GM18870 (cell line): ENCODE measurements at regions not wholly inside any gene's neighbourhood (a gene's known extent, or its start where the extent isn't known, plus 50 kb on each side); places are given as distances from the start of the nearest gene placed in this dataset.

Experiments
- ATAC-seq: cut with Tn5 transposase; IDR thresholded peaks from one replicate; pipeline ENCODE4 v1.9.1; 2021; ENCODE audit warnings: moderate library complexity; ENCODE audit not compliant: unreplicated experiment

GRCh38 chr2:45337481-45337880, 273.6 kb downstream of the SRBD1 start:
- ATAC-seq: no peak

DNA sequence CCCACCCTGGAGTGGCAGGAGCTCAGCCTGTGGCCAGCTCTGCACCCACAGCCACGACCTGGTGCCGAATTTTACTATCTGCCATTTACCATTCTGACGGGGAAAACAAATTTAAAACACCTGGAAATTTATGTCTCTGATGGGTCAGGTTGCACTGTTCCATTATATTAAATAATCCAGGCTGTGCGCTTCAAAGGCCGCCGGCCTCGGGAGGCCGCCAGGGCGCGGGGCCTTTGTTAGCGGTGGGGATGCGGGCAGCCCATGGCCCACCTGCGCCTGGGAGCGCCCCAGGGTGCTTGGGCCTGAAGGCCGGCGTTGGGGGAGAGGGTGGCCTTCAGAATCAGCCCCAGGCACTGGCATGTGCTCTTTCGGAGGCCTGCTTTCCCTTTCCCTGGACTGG, 276.9 kb downstream of the SRBD1 start:
- ATAC-seq: no peak

DNA sequence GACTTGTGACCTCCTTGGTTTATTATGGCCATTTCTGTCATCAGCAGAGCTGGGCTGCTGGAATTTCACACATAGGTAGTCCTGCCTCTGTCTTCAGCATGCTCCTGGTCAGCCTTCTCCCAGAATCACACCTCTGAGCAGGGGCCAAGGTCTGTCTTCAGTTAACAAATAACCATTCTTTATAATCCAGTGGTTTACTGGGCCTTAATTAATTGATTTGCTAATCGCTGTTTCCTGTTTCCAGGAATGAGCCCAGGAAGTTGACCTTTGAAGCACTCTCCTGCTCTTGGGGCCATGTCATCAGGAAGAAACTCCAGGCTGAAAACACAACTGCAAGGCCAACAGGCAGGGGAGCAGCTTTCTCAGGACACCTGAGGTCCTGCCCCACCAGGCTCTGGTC, 278.5 kb downstream of the SRBD1 start:
- no peak for ATAC-seq

GRCh38 chr2:45332094-45332493, 279.0 kb downstream of the SRBD1 start:
- no peak for ATAC-seq

DNA sequence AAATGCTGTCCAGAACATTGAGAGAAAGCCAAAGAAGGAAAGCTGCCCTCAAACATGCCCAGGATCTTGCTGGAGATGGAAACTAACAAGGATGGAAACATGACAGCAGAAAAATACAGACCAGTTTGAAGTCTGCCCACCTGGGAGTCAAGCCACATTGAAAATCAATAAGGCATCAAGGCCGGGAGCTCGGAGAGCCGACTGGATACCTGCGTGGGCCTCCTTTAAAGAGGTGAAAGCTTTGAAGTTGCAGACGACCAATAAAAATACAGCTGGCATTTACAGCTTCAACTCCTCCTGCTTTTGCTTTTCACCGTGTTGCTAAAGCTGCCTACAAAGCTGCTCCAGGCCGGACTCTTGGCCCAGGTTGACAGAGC, 279.7 kb downstream of the SRBD1 start:
- no peak for ATAC-seq

DNA sequence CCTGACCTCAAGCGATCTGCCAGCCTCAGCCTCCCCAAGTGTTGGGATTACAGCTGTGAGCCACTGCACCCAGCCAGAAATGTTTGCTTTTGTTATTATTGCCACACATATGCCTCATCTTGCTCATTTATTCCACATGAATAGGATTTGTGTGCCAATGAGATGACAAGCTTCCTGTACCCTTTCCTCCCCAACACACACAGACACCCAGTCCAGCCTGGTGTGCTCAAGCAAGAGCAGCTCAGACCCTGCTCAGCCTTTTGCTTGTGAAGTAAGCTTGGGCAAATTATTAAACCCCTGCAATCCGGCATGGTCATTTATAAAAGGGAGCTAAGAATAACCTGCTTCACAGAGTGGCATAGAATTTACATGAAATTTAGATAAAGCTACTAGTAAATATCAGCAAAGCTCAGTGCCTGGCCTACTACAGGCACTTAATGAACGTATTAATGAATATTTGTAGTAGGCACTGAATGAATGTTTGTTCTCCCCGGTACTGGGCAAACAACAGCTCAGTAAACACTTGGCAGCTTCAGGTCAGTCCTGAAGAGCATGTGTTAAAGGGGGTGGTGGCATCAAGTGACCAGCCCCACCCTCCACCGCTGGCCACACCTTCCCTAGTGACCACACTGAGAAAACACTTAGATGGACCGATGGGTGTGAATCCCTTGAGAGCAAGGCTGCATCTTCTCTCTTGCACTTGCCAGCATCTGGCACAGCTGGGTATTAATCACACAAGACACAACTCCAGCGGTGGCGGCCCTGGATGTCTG, 280.2 kb downstream of the SRBD1 start:
- ATAC-seq: no peak

DNA sequence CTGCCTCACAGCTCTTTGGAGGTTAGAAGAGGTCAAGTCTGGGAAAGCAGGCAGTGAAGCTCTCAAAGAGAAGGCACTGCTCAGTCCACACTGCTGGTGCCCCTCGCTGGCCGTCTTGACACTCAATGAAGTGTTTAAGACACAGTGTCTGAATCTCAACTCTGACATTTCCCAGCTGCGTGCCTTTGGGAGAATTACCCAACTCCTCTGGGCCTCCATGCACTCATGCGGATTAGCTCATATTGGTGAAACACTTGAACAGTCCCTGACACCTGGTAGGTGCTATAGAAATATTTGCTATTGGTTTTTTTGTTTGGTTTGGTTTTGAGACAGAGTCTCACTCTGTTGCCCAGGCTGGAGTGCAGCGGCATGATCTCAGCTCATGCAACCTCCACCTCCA, 281.0 kb downstream of the SRBD1 start:
- ATAC-seq: no peak

- no peak for ATAC-seq
Measured at GRCh38 chr2:45329045-45329677, 281.9 kb downstream of the SRBD1 start.

DNA sequence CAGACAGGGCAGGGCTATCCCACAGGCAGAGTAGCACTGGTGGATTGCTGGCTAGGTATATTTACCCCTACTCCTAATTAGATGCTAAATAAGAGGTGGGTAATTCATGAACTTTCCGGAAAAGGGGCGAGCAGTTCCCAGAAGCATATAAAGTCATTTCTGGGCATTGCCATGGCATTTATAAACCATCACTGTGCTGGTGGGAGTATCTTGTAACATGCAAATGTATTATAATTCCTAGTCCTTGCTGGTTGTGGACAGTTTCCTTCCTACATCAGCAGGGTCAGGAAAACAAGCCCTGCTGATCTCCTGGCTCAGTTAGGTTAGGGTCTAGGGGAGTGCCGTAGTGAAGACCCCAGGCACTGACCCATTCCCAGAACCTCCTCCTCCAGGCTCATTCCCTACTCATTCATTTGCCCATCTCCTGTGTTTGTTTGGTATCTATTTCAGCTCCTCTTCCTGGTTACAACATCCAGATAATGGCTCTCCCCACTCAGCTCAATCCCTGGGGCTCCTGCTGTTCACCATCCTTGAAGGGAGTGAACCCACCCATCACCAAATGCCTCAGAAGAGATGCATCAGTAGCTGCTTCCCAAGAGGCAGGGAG, 282.7 kb downstream of the SRBD1 start:
- ATAC-seq: no peak

- ATAC-seq: no peak
Measured at GRCh38 chr2:45323344-45323743, 287.7 kb downstream of the SRBD1 start.

DNA sequence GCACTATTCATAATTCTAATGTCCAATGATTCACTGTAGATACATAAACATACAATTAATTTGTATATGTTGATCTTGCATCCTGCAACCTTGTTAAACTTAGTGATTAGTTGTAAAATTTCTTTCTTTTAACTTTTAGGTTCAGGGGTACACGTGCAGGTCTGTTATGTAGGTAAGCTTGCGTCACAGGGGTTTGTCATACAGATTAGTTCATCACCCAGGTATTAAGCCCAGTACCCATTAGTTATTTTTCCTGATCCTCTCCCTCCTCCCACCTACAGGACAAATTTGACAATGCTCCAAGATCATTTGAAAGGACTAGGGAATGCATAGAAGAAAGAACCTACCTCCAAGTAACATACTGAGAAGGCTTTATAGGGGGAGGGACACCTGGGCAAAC, 290.1 kb downstream of the SRBD1 start:
- no peak for ATAC-seq

DNA sequence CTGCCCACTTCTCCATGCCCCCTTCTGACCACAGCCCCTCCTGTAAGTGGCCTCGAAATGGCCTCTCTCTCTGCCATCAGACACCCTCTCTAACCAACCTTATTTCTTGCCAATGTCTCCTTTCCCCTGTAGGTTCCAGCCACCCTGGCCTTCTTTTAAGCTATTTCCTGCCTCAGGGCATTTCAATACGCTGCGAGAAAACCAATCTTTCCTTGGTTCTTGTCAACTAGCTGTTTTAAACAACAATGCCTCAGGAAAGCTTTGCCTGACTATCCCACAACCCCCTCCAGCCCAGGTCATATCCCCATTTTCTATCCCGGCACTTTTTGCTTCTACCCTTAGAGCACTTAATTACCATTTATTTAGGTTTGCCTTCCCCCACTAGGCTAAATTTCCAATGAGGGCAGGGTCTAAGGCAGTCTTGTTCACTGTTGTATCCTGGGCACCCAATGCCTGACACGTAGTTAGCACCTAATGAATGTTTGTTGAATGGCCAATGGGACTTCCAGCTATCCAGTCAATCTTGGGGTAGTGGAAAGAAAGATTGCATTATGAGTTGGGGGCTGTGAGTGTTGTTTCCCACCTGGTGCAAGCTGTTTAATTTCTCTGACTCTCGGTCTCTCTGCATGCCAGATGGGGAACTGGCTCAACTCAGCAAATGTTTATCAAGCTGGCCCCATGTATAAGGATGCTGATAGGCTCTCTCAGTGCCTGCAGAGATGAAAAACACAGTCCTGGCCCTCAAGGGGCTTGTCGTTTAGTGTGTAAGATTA, 291.2 kb downstream of the SRBD1 start:
- ATAC-seq: no peak

GRCh38 chr2:45318686-45319085, 292.4 kb downstream of the SRBD1 start:
- no peak for ATAC-seq

DNA sequence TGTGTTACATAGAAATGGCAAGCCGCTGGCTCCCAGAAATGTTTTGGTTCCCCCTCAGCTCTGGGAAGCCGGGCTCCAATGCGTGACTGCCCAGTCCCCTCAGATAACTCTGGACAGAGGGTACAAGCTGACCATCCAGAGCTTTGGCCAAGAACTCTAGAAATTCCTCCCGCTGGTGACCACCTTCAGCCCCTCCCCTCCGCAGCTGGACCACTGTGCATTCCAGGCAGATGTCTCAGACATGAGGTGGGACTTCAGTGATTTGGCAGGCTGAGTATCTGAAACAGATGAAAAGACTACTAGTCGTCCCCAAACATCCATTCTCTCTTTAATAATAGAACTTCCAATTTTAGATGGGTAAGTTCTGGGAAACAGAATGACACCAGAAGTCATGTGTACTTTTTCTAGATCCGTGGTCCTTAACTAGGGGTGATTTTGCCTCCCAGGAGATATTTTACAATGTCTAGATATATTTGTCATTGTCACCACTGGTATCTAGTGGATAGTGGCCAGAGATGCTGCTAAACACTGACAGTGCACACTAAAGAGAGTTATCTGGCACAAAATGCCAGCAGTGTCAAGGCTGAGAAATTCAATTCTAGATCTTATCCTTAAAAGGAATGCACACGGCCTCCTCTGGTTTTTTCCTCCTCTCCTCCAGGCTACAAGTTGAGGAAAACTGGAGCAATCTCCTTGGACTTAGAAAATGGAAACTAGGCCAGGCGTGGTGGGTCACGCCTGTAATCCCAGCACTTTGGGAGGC, 294.3 kb downstream of the SRBD1 start:
- ATAC-seq: no peak

DNA sequence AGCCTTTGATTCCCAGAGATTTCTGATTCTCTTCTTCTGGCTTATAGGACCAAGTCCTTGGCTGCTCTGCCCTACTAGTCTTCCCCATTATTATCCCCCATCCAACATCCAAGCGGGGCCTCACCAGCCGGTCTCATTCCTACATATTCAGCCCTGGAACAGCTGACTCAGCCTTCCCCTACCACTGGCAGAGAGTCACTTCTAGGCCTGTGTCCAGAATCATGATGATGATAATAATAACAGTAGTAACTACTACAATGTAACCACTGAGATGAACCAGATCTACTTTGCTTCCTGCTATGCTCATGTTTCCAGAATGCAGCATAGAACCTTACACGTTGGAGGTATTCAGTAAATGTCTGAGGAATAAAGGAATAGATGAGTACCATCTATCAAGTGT, 295.2 kb downstream of the SRBD1 start:
- no peak for ATAC-seq

- no peak for ATAC-seq
Measured at GRCh38 chr2:45312275-45312674, 298.8 kb downstream of the SRBD1 start.

DNA sequence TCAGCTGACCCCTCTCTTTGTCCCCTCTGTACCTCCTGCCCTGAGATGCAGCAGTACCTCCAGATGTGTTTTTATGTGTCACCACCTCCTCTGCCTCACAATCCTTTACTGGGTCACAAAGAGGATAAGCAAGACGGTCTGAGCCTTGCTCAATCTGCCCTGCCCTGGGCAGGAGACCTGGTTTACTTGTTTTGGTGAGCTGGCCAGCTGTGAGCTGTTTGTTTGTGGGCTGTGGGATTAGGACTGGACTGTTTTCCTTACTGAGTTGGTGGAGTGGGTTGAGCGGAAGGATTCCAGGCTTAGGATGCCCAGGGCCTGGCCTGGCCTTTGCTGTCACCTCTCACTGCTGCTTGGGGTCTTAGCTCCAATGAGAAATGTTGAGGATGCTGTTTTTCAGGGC, 299.5 kb downstream of the SRBD1 start:
- no peak for ATAC-seq

DNA sequence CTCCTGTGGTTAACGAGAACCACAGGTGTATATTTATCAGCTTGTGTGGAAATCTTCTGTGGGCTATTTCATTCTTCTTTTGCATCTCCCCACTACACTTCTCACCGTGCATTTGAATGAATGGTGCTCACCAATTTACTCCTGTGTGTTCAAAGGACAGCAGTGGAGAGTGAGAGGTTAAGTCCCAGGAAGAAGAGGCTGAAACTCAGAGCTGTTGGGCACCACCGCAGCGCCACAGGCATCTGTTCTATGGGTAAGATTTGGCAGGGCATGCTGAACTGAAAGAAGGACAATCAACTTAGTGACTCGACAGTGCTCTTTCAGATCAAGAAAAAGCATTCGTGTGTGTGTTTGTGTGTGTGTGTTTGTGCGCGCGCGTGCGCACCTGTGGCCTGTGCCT, 297.9 kb upstream of the SIX2 start:
- no peak for ATAC-seq

- no peak for ATAC-seq
Measured at GRCh38 chr2:45305599-45305998, 296.3 kb upstream of the SIX2 start.

GRCh38 chr2:45303417-45304202, 294.4 kb upstream of the SIX2 start:
- no peak for ATAC-seq
